CD4-positive, alpha-beta T cell treated with Interleukin-21 for 1 hour (primary cell): ENCODE measurements at regions not wholly inside any gene's neighbourhood (a gene's known extent, or its start where the extent isn't known, plus 50 kb on each side); places are given as distances from the start of the nearest gene placed in this dataset.
A peak's percentile ranks its signal among the peaks of the same experiment; 100 is the strongest.

ENCODE experiments used
- DNase-seq: peaks from one replicate; pipeline ENCODE4 v3.0.0-alpha.2; 2020

- DNase-seq = peak; percentile 30
These were observed 319.2 kb downstream of the GADD45G start for GRCh38 chr9:89923961-89924504.

- no peak for DNase-seq
These were observed 319.8 kb downstream of the GADD45G start for GRCh38 chr9:89924611-89925010.

DNA sequence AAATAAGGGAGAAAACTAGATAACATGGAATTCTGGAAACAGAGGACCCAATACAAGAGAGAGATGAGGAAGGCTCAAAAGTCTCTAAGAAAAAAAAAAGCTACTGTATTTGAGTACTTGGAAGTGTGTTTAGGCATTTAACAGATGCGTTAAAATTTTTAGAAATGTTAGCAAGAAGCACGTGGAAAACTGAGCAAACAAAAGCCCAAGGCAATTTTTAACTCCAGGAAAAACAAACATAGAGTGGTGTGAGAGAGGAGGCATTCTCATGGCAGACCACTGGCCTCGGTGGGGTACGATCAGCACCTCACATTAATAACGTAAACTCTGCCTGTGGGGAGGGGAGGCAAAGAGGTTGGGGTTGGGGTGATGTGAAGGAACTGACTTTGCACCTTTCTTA lies 321.4 kb downstream of the GADD45G start:
- no peak for DNase-seq

GRCh38 chr9:89926691-89927220 lies 321.9 kb downstream of the GADD45G start:
- no peak for DNase-seq

GRCh38 chr9:89928106-89928505 lies 323.3 kb downstream of the GADD45G start:
- no peak for DNase-seq

DNA sequence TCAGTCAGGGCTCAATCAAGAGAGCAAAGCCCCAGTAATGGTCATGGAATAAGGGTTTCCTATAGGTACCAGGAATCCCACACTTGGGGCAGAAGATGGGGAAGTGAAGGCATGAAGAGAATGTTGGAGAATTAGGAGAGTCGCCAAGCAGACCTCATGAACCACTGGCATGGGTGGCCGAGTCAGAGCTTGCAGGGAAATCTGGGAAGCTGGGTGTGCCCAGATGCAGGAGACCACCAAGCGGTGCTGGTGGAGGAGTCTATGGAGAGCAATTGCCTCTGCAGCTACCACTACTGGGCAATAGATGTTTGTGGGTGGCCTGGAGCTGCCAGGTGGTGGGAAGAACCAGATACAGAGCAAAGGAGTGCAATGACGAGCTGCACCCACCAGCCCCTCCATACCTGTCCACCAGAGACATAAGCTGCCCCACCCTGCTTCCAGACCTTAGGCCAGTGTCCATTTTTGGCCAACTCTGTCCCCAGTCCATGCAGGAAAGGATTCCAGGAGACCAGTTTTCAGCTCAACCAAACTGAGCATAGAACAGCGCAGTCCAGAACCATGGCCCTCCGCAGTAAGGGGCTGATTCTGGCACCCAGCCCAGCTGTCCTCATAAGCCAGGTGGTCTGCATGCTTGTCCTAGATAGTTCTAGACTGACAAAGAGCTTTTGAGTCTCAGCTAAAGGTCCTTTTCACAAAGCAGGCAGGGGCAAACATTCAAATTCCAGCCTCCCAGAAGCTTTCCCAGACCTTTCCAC lies 323.9 kb downstream of the GADD45G start:
- DNase-seq = no peak

DNA sequence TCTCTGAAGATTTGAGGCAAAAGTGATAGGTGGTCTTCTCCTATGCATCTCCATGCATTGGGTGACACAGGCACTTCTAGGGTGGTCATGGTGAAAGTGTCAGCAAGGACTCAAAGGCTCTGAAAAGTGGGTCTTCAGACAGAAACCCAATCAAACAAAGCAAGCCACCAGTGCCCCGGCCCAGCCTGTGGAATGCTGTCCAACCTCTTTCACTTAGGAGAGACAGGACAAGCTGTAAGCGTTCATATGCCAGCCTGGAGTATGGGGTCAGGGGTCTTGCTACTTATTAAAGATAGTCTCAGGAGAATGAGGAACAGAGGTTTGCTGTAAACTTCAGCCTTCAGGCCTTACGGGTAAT lies 324.5 kb downstream of the GADD45G start:
- no peak for DNase-seq

- no peak for DNase-seq
These were observed 325.1 kb downstream of the GADD45G start for GRCh38 chr9:89929673-89930480.

GRCh38 chr9:89933578-89933977 lies 328.8 kb downstream of the GADD45G start:
- no peak for DNase-seq

GRCh38 chr9:89935115-89935514 lies 330.3 kb downstream of the GADD45G start:
- no peak for DNase-seq

GRCh38 chr9:89935801-89936200 lies 331.0 kb downstream of the GADD45G start:
- no peak for DNase-seq

- DNase-seq = no peak
These were observed 332.2 kb downstream of the GADD45G start for GRCh38 chr9:89937051-89937450.

GRCh38 chr9:89939181-89939580 lies 334.4 kb downstream of the GADD45G start:
- DNase-seq = no peak

GRCh38 chr9:89939626-89940292 lies 334.9 kb downstream of the GADD45G start:
- no peak for DNase-seq

DNA sequence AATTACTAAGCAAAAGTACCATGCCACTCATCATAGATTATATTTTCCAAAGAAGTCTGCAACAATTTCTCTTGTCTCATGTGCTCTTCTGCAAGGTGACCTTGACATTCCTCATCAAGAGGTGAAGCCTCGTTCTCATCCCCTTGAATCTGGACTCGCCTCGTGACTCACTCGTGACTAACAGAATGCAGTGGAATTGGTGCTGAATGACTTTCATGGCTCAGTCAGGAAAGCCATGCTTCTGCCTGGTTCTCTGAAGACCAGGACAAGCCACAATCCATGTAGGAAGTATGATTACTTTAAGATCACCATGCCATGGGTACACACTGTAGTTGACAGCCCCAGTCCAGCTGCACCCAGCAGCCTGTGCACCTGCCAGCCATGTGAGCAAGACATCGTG lies 335.8 kb downstream of the GADD45G start:
- DNase-seq = no peak

DNA sequence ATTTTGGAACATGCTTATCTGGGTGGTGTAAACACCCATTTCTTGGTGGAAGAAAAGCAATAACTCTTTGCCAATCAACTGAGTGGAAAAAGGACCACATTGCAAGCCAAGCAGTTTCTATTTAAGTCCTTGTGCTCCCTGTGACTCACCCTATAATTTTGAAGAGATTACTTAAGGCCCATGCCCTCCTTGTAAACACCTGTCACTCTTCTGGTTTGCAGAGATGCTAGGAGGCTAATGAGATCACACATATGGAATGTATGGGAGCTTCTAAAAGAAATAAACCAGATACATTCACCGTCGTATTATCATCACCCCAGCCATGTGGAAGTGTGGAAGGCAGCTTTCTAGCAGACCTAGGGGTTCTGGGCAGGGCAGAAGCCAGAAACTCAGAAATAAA lies 337.1 kb downstream of the GADD45G start:
- DNase-seq = no peak

GRCh38 chr9:89942643-89943042 lies 337.8 kb downstream of the GADD45G start:
- DNase-seq = no peak

DNA sequence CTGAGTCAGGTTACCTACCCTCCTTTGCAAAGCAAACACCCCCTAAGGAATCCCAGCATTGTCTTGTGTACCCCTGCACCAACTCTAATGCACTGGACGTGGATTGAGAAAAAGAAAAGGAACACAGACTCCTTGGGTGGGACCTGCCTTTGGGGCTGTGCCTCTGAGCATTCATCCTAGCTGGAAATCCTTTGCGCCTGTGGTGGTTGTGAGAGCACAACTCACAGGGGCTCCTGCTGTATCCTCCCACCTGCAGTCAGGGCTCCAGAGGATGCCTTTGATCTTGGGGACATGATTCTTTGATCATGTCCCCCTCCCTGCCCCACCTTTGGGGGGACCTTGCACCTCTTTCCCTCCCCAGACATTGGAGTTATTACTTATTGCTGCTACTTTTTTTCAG lies 338.5 kb downstream of the GADD45G start:
- no peak for DNase-seq

- DNase-seq = no peak
These were observed 338.9 kb downstream of the GADD45G start for GRCh38 chr9:89943728-89944127.

- DNase-seq = no peak
These were observed 340.3 kb downstream of the GADD45G start for GRCh38 chr9:89945133-89945532.

DNA sequence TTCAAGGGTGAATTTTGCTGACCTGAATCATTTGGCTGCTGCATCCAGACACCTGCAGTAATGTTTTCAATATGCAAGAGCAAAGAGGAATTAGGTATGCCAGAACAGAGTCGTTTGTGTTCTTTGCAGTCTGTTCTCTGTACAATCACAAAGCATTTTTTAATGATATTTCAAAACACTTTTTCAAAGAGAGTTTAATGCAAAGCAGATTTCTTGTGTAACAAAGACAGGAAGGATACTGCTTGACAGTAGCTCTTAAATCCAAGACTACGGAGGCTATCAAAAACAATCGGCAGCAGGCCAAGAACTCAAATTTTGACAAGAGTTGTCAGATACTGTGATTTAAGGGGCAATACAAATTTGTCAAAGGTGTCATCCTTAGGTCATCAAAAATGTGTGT lies 341.9 kb downstream of the GADD45G start:
- DNase-seq = no peak

DNA sequence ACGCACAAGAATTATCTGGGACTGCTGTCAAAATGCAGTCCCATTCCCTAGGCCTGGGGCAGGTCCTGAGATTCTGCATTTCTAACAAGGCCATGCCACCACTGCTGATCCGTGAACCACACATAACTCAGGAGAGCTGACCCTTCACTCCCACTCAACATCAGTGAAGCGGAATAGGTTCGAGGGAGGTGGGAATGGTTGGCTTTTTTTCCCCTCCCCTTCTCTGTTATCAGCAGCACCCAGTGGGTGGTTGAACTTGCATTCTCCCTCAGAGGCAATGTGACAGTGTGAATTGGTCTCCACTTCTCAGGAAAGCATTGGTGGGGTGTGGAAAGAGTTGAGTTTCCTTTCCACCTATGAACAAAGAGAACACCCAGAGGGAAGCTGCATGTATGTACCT lies 344.3 kb downstream of the GADD45G start:
- no peak for DNase-seq

DNA sequence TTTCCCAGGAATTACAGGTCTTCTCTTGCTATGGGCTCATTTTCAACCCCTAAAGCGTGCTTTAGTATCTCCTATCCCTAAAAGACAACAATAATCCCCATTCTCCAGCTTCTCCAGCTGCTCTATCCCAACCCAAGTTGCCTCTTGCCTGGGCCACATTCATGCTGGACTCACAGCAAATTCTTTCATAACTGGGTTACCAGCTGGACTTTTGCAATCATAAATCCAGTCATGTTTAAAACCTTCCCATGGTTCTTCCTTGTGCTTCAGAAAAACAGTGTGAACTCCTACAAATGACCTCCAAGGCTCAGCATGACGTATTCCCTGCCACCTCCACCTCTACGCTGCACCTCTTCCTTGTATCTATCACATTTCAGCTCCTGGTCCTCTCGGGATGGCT lies 346.9 kb downstream of the GADD45G start:
- DNase-seq = no peak
